ENCODE measurements at regions not wholly inside any gene's neighbourhood (a gene's known extent, or its start where the extent isn't known, plus 50 kb on each side); places are given as distances from the start of the nearest gene placed in this dataset.

DNA sequence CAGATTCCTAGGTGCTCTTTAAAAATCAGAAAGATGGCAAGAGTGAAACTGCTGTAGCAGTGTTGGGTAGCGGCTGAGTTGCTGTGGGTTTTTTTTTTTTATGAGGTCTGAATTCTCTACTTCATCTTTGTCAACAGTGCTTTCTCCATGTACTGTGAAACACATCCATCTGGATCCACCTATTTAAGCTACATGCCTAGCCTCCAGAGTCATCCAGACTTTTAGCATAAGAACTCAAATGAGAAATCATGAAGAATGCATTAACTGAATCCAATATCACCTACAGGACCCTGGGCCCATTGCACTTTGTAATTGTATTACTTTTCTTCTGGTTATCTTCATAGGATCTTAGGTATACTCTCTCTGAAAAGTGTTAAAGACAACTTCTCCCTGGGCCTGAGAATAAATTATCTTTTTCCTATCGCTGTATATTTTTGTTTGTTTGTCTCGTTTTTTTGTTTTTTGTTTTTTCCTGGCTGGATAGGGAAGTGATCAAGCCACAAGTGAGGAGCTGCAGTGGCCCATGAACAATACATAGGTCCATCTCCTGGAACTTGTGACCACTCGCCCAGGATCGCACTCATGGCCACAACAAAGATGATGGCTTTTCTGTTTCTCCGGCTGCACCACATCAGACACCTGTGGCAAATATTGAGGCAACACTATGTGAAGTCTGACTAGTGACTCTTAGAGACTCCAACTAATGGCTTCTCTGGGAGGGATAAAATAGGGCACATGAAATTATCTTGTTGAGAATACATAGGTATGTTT, 609.9 kb upstream of the AGTR1 start:
- DNase-seq: no peak

DNA sequence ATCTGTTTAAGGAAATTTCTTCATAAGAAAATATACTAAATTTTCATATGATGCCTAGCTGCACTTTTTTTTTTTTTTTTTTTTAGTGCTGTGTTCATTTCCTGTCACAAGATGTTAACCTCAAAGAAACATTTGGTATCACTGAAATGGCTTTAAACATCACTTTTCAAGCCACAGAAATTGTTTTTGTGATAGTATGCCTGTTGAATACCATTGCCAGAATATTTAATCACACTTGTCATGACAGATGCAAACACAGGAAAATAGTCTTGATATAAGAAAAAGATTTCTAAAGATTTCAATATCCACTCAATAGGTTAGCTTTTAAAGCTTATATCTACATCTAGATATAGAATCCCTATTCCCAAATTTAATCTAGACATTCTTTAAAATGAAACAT, 608.5 kb upstream of the AGTR1 start:
- no peak for DNase-seq

DNA sequence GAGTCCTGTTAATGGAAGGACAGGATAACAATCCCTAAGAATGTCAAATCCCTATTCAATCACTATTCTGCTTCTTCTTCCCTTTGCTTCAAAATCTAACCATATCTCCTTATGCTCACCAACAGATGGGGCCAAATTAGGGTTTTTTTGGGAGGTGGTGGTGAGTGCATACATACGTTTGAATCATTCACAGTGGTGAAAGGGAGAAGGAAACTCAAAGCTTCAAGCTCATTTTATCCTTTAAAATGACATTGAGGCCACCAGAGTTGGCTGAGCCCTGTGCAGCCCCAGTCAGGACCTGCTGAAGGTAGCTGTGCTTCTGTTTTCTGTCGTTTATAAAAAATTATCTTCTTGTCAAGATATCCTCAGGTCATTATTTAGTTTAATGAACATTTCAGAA, 607.5 kb upstream of the AGTR1 start:
- no peak for DNase-seq

DNA sequence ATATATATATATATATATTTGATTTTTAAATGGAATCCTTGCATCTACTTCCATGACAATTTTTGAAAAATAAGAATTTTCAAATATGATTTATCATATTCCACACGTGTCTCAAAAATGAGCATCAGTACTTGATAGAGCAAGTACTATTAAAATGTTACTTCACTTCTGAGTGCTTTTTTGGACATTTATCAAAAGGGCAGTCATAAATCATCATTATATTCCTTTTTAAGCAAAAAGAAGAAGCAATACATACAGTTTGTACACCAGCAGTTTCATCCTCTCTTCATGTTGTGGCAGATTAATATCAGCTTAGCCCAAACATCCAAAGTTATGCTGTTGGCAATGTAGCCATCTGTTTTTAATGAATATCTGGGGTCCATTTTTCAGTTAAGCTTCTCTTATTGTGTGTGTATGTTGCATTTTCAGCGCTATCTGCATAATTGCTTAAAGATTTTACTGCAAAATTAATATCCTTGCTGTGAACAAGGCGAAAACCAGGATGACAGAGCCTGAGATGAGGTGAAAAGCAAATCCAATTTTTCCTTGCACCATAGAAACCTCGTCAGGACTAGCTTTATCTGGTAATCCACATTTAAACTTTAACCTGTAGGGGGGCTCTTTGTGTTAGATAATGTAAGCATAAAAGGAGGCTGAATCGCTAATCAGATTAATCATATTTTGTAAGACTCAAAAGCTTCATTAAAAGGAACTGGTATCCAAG, 604.9 kb upstream of the AGTR1 start:
- DNase-seq: no peak

DNA sequence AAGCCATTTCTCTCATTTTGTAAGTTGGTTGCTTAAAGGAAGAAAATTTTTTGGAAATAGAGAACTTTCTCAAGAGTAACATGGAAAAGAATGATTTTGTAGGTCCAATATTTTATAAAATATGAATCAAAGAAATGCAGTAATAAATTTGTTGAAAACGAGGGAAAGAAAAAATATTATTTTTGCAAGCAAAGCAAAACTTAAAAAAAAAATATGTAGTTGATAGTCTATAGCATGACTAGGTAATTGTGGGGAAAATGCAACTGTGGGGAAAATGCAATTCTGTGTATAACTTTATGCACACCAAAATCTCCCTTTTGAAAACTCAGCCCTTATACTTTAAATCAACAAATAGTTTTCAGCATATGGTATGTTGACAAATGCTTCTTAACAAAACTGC, 604.0 kb upstream of the AGTR1 start:
- no peak for DNase-seq

DNA sequence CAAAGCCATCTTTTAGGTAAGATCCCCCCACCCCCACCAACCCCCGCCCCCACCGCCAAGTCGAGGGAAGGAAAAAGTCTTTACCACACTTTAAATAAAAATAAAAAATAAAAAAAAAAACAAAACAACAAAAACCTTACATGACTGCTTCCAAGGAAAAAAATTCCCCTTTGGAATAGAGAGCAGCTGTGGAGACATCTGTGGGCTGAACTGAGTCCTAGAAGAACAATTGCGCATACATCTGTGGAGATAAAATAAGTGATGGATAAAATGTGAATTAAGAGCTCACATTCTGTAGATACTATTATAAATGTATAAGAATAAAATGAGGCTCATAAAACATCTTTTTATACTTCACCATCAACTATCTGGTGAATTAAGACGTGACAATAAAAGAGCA, 601.7 kb upstream of the AGTR1 start:
- no peak for DNase-seq

DNA sequence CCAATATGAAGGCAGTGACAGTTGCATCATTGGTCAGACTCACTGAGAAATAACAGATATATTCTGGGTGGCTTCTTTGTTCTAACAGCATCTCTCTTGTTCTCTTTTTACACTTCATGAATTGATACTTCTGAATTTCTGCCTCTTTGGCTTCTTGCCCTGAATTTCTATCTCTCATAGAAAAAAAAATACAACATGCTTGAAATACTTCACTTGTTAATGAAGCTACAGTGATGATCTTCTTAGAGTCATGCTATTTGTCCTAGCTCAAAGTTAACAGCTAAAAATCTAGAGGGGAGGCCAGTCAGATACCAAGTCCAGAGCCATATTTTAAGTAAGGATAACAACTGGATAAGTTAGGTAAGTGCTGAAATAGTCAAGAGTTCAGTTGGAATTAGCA, 597.2 kb upstream of the AGTR1 start:
- DNase-seq: no peak

DNA sequence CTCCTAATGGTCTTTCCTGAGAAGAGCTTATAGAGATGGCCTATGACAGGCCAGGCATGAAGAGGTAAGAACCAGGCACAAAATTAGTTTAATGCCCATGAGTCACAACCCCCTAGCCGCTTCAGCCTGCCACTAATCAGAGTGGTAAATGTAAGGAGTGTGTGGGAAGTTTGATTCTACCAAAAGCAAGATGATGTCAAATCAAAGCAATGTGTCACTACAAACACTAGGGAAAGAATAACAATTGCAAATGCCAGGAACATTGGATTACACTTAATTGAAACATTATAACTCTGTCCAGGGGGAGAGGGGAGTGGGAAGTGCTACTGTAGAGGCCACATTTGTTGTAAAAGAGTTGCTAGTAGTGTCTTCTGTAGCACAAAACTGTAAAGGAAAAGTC, 596.6 kb upstream of the AGTR1 start:
- DNase-seq: no peak

DNA sequence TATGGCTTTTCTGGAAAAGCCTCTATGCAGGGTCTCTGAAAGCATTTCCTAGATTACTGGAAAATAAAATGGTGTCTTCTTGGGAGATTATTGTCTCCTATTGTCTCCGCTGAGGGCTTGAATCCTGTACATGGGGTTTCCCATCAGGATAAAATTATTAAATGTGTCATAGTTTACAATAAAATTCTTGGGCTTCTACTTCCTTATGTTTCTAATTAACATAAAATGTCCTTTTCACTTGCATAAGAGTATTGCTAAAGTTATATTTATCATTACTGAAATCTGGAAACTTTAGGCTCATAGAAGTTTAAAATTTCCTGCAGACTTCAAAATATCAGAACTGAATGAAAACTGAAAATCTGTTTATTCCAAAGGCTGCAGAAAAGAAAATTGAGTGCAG, 595.5 kb upstream of the AGTR1 start:
- no peak for DNase-seq

DNA sequence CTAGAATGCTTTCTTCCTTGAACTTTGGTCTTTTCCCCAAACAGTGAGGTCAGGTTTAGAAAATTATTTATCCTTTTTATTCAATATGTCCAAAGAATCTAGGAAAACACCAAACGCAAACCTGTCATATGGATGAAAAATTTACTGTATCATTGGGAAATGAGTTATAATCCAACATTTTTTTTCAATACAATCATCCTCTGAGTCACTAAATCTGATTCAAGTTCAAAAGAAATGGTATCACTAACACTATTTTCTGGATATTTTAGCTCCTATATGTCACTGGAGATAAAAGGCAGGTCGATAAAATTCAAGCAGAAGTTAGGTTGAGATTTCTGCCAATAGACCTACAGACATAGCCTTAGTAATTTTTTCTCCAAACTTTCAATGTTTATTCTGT, 591.6 kb upstream of the AGTR1 start:
- DNase-seq: no peak

DNA sequence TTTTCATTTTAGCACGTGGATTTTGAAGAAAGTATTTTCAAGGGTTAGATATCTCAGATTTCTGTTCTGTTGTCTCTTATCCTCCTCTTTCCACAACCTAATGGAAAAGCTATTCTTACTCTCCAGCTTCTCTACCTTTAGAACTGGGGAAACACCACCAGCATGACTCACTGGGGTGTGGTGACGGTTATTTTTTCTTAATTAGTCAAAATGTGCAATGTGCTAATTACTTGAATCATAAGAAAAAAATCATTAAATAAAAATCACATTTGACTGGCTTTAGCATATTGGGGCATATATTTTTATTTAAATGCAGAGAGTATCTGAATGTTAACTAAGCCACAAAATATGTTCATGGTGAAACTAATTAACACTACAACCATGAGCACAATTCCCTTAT, 570.7 kb upstream of the AGTR1 start:
- DNase-seq: no peak

DNA sequence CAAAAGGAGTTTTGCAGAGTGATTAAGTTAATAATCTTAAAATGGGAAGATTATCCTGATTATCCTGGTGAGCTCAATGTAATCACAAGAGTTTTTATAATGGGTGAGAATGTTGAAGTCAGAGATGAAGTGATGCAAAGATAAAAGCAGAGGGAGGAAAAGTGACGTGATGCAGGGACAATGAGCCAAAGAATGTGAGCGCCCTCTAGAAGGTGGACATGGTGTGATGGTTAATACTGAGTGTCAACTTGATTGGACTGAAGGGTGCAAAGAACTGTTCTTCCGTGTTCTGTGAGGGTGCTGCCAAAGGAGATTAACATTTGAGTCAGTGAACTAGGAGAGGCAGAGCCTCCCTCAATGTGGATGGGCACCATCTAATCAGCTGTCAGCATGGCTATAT, 569.6 kb upstream of the AGTR1 start:
- no peak for DNase-seq

DNA sequence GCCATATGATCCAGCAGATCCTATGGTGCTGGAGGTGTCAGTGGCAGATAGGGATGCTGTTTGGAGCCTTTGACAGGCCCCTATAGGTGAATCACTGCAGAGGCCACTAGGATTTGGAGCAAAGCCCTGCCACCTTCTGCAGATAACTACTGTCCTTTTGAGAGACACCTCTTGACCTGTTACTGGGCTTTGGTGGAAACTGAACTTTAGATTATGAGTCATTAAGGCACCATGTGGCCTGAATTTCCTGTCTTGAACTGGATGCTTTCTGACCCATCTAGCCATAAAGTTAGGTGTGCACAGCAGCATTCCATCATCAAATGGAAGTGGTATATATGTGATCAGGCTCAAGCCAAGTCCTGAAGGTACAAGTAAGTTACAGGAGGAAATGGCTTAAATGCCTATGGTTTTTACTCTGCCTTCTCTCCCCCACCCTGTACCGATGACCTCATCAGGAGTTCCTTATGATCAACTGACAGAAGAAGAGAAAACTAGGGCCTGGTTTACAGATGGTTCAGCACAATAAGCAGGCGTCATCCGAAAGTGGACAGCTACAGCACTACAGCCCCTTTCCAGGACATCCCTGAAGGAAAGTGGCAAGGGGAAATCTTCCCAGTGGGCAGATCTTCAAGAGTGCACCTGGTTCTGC, 565.6 kb upstream of the AGTR1 start:
- no peak for DNase-seq

DNA sequence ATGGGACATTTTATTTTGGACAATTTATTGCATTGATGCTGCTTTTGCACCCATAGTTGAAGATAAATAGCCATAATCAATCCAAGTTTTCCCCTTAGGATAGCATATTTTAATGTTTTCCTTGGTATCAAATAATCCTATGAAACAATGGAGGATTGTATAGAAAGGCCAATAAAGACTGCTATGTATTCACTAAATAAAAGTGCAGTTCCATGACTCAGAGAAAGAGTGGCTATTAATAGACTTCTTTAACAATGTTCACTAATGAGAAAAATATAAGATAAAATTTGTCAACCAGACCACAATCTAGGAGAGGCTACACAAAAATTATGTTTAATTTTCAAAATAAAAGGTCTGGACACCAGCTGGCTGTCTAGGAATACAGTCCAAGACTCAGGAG, 560.9 kb upstream of the AGTR1 start:
- DNase-seq: no peak

DNA sequence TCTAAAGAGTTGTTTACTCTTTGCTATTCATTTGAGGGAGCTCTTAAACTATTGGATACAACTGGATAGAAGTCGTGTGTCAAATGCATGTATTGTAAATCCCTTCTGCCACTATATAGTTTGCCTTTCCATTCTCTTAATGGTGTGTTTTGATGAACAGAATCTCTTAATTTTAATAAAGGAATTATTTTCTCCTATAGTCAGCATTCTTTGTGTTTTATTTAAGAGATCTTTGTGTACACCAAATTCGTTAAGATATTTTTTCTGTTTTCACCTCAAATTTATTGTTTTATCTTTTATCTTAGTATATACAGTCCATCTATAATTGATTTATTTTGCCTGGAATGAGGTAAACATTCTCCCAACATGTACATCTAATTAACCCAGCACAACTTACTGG, 551.5 kb upstream of the AGTR1 start:
- no peak for DNase-seq

DNA sequence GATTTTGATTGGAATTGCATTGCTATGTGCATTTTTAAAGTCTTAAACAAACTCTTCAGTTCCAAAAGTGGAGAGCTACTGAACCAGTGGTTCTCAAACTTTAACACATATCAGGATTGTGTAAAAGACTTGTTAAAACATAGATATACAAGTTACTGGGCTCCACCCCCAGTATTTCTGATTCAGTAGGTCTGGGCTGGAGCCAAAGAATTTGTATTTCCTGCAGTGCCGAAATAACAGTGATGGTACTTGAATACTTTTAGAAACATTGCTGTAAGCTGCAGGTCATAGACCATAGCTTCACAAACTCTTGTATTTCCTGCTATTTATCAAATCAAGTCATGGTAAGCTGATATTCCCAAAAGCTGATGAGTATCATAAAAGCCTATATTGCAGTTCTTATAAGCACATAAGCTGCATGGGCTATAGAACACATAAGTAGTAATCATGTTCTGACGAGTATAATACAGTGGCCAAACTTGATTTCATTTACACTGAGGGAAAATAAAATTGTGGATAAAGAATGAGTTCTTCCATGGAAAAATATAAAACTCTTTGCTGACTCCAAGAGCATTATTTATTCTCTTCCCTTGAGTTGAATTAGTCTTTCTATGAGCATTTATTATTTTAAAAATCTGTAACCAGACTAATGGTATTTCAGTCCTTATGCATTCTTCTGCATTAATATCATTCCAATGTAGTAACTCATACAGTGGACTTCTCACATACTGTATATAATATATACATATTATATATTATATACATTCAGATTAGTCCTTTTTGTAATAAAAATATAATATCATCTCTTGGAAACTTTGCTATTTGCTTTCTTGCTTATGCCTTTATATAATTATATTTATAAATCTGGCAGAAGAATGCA, 550.5 kb upstream of the AGTR1 start:
- DNase-seq: no peak

DNA sequence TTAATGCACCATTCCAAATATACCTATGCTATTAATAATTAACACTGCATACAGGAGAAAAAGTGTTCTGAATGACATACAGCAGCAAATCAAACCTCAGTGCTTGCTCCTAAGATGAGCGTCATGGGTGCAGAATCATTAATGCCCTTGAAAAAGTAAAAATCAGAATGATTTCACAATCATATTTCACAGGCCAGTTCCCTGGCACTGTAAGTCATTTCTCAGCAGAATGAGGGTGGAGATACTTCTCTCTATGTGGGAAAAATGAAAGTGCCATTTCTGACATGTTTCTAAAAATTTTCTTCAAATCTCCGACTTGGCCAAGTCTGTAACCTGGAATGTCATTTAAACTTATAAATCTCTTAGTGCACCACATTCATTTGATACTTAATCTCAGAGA, 549.8 kb upstream of the AGTR1 start:
- no peak for DNase-seq

DNA sequence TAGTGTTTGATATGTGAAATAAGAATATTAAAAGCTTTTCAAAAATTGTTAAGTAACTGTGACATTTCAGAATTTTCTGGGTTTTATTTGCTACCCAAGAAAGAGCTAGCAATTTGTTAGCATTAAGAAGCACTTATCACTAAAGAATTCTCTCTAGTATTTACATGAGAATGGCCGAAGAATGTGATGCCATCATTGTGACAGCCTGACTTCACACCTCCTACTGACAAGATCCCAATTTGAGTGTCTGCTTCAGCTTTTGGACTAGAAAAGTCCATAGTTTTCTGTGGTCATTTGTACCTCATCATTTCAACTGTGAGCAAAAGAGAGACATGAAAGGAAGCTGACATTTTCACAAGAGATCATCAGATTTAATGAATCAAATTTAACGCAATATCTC, 548.1 kb upstream of the AGTR1 start:
- DNase-seq: no peak

DNA sequence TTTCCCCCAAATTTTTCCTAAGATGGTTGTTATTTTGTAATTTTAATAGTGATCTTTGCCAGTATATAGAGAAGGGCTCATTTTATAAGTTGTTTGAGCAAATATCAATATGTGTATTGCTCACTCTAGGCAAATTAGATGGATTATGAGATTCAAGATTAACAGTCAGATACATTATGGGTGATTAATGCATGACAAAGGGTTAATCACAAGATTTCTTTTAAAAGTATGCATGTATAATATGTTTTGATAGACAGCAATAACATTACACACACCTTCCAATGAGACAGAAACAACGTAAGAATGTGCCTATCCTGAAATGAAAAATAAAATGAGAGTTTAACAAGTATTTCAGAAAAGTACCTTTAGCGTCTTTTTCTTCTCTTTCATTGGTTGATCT, 547.6 kb upstream of the AGTR1 start:
- DNase-seq: no peak

DNA sequence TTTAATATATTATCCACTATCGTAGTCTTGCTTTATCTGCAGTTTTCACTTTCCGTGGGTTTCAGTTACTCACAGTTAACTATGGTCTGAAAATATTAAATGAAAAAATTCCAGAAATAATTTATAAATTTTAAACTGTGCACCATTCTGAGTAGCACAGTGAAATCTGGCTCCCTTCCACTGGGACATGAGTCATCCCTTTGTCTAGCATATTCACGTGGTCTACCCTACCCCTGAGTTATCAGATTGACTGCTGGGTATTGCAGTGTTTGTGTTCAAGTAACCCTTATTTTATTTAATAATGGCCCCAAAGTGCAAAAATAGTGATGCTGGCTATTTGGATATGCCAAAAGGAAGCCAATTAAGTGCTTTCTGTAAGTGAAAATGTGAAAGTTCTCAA, 539.5 kb upstream of the AGTR1 start:
- no peak for DNase-seq

DNA sequence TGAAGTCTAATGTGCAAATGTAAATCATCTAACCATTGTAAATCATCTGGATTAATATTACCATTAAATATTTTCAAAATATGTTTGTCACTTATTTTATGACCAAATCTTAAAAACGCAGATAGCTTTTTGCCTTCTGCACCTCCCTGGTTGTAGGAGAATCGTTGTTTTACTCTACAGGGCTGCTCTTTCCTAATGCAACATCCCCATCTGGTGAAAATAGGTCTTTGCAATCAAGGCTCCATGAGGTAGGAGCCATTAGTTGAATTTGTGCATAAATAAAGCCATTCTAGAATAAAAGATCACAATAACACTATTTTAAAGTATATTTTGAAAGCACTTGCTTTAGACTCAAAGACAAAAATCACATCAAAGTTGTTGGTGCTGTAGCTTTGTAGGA, 535.6 kb upstream of the AGTR1 start:
- DNase-seq: no peak

DNA sequence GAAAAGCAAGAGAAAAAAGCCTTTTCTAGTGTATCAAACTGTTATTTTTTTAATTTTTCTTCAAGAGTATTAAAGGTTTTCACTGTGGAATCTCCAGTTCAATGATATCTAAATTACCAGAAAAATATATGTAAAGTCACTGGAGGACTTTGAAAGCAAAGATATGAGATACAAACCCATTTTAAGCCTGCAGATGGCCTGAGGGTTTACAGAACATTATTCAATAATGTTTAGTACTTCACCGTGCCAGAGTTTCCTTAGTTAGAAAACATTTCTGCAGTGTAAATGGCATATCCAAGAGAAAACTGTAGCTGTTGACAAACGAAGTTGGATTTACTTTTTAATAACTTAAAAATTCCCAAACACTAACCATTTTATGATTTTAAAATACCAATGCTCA, 529.4 kb upstream of the AGTR1 start:
- no peak for DNase-seq

DNA sequence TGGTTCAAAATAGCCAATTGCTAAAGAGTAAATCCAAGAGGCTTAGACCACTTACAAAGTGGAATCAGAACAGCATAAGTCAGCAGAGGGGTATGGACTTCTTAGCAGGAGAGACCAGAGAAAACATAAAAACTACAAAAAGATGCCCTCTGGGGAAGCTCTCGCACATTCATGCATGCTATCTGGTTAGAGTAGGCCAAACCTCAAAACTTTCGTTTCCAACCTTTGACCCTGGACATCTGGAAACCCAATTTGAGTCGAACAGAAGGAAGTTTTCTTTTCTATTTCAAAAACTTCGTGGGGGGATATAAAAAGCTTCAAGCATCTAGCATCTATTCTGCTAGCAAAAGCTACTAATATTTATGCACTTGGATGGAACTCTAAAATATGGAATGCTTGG, 523.9 kb upstream of the AGTR1 start:
- DNase-seq: no peak
